ENCODE measurements at regions not wholly inside any gene's neighbourhood (a gene's known extent, or its start where the extent isn't known, plus 50 kb on each side); places are given as distances from the start of the nearest gene placed in this dataset.

- H3K4me3 ChIP-seq: peak overlapping the region; percentile 50
- DNase-seq (ENCODE audit: low spot score): no peak
- H3K27ac ChIP-seq: peak overlapping the region; percentile 71 to 91
- TF ChIP-seq CTCF (IDR thresholded peaks at IDR 0.05): peak; percentile 13
Observed at GRCh38 chr1:9448132-9449109, 90.8 kb upstream of the SLC25A33 start.

GRCh38 chr1:9449110-9449627 lies 90.1 kb upstream of the SLC25A33 start:
- Histone ChIP-seq H3K4me3 (peak overlapping the region; percentile 50), H3K27ac (peak overlapping the region; percentile 71 to 91)
- peak; percentile 92 for DNase-seq (ENCODE audit: low spot score)
- TF ChIP-seq CTCF (IDR thresholded peaks at IDR 0.05): no peak

DNA sequence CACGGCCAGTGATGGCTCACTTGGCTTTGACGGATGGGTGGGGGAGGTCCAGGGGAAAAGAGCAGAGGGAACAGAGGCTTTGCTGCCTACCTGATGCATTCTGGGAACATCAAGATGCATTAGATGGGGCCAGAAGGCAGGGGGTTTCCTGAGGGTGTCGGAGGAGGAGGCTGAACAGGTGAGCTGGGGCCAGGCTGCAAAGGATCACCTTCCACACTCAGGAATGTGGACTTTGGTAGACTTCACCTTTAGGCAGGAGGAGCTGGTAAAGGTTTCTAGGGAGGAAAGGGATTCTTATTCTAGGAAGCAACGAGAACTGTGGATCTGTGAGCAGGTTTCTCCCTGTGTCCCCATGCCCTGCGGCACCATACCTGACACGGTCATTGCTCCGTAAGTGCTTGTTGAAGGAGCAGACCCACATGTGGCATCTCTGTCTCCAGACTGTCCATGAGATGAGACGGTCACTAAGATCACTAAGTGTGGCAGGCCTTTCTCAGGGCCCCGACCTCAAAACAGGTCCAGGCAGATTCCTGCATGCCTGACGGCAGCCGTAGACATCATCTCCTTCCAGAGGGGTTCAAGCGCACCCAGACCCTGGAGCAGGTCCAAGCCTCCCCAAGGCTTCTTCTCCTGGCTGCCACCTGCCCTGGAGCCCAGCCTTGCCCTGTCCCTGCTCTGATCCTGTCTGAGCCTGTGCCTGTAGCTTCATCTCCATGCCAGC lies 89.1 kb upstream of the SLC25A33 start:
- Histone ChIP-seq H3K4me3 (no peak overlapping the region), H3K27ac (peak overlapping the region; percentile 71 to 91)
- no peak for DNase-seq (ENCODE audit: low spot score)
- no peak for TF ChIP-seq CTCF (IDR thresholded peaks at IDR 0.05)

DNA sequence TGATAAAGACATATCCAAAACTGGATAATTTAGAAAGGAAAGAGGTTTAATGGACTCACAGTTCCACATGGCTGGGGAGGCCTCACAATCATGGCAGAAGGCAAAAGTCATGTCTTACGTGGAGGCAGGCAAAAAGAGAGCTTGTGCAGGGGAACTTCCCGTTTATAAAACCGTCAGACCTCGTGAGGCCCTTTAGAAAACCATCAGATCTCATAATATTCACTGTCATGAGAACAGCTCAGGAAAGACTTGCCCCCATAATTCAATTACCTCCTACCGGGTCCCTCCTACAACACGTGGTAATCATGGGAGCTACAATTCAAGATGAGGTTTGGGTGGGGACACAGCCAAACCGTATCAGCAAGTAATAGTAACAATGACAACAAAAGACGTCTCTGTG lies 88.2 kb upstream of the SLC25A33 start:
- no peak for TF ChIP-seq CTCF (IDR thresholded peaks at IDR 0.05)
- H3K4me3 ChIP-seq: no peak overlapping the region
- DNase-seq (ENCODE audit: low spot score): no peak
- no peak overlapping the region for H3K27ac ChIP-seq

DNA sequence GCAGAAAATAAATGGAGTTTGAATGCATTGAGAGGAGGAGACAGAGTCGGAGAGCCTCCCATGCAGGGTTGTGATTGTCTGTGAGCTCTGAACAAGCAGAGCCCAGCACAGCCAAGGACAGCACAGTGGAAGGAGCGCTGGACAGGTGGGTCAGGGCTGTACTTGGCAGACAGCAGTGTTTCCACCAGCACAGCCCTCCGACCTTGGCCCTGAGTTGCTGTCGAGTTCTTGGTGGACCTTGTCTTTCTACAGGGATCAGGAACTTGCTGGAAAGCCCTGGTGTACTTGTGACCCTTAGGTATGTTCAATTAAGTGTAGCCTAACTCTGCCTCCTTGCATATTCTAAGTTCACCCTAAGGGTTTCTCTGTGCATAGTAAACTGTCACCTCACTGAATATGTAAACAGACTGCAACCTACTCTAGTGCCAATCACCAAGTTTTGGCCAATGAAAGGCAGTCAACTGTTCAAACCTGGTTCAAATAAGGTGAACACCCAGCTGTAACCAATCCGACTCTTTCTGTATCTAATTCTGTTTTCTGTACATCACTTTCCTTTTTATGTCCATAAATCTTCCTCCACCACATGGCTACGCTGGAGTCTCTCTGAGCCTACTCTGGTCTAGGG lies 86.6 kb upstream of the SLC25A33 start:
- DNase-seq (ENCODE audit: low spot score): no peak
- Histone ChIP-seq H3K27ac (no peak overlapping the region), H3K4me3 (no peak overlapping the region)
- TF ChIP-seq CTCF (IDR thresholded peaks at IDR 0.05): no peak

GRCh38 chr1:9453375-9453774 lies 85.9 kb upstream of the SLC25A33 start:
- no peak for DNase-seq (ENCODE audit: low spot score)
- TF ChIP-seq CTCF (IDR thresholded peaks at IDR 0.05): no peak
- Histone ChIP-seq H3K4me3 (no peak overlapping the region), H3K27ac (no peak overlapping the region)

Data from coronary artery (tissue), 2 donors.